GM19455 (cell line): ENCODE measurements at regions not wholly inside any gene's neighbourhood (a gene's known extent, or its start where the extent isn't known, plus 50 kb on each side); places are given as distances from the start of the nearest gene placed in this dataset.

ENCODE experiments used
- ATAC-seq: cut with Tn5 transposase; IDR thresholded peaks from one replicate; pipeline ENCODE4 v1.9.1; 2021; ENCODE audit not compliant: unreplicated experiment

GRCh38 chr18:39751161-39751560 lies 2185.6 kb upstream of the CELF4 start:
- no peak for ATAC-seq

DNA sequence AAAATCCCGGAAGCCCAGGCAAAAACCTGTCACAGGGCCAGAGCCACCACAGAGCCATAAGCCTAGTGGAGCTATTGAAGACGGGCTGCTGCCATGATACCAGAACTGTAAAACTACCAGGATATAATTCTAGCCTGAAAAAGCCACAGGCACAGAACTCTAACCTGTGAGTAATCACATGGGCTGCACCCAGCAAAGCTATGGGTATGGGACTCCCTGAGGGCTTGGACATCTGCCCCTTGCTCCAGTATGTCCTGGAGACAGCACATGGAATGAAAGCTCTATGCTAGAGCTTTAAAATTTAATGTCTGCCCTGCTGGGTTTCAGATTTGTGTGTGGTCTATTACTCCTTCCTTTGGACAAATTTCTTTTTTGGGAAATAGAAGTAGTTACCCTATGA lies 2183.6 kb upstream of the CELF4 start:
- no peak for ATAC-seq

DNA sequence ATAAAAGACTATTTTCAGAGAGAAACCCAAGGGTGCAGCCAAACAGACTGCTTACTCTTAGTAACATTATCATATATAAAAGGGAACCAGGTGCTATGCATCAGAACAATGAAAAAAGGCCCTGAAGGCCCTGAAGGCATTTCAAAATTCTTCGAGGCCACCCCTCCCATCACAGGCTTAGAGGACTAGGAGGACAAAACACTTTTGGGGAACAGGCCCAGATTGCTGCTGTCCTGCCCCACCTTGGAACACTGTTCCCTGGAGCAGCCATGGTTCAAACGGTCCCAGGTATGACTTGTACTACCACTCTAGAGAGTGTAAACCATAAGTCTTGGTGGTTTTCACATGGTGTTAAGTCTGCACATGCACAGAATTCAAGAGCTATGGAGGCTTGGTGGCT lies 2183.1 kb upstream of the CELF4 start:
- no peak for ATAC-seq

DNA sequence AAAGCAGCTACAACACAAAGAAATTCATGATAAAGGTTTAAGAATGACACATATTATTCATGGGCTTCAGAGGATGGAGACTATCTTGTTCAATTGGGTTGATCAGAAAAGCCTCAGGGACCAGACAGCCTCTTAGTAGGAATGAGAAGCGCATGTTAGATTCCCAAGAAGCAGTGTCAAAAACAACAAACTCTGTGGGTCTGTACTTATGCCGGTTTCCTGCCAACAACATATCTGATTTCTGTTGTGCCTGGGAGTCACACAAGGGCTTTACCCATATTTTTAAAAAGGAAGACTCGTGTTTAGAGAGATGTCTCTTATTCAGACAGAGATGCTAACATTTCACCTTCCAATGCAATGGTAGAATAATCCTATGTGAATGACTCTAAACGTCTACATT lies 2180.6 kb upstream of the CELF4 start:
- no peak for ATAC-seq

DNA sequence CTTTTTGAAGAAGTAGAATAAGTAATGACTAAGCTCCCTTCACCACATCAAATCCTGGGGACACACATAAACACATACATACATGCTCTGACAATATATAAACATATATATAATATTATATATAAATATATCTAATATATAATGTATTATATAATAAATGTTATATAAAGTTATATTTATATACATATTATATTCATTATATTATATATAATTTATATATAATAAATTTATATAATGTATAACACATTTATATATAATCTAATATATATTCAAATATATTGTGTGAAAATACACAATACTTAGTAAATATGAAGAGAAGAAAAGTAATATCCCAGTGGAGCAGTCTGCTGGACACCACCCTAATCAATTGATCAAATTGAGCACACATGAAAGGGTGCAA lies 2177.9 kb upstream of the CELF4 start:
- ATAC-seq = no peak

GRCh38 chr18:39741755-39742466 lies 2176.3 kb upstream of the CELF4 start:
- ATAC-seq = no peak

GRCh38 chr18:39737869-39738268 lies 2172.3 kb upstream of the CELF4 start:
- ATAC-seq = no peak

GRCh38 chr18:39732918-39733317 lies 2167.3 kb upstream of the CELF4 start:
- ATAC-seq = no peak

DNA sequence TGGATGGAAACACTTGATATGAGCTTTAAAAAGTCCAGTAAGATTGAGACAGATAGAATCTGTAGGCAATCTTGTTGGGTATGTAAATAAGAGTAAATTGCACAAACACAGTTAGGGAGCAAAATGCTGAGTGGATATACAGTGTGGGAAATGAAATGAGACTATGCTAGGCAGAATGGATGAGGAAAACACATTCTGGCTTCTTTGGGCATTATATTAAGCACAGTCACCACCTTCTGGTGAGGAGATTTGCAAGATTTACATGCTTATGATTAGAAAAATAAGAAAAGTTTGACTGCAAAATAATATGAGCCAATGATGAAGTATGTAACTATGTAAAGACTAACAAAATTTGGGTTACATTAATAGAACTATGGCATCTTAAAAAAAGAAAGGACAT lies 2165.0 kb upstream of the CELF4 start:
- no peak for ATAC-seq

GRCh38 chr18:39724652-39725051 lies 2159.1 kb upstream of the CELF4 start:
- ATAC-seq = no peak

DNA sequence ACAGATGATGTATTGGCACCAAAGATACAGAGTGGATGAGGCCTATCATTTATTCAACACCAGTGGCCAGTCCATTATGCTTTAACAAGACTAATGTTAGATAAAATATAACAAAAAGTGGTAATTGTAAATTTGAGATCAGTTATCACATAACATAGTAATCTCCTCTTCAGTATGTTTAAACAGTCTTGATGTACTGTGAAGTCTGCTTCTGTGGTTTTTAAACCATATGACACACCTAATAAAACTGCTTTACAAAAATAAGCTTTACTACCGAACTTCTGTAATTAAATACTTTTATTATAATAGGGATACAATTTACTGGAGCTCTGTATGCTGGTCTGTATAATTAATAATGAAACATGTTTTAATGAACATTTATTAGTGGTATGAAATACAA lies 2156.1 kb upstream of the CELF4 start:
- ATAC-seq = no peak

GRCh38 chr18:39713961-39714360 lies 2148.4 kb upstream of the CELF4 start:
- ATAC-seq = no peak

GRCh38 chr18:39711701-39712100 lies 2146.1 kb upstream of the CELF4 start:
- no peak for ATAC-seq

DNA sequence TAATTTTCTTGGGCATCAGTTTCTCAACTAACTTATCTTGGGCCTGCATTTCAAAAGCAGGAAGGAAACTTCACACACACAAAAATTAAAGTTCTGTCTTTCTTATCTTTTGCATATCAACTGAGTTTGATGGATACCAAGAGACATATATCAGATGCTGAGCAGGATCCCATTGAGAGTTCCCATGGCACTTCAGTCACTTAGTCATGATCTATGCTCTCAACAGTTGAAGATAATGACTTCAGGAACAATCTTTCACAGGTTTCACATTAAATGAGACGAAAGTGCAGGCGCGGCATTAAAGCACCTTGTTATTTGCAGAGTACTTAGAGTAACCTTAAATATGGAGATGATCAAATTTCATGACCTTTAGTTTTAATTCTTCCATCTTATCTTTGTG lies 2139.8 kb upstream of the CELF4 start:
- ATAC-seq = no peak

DNA sequence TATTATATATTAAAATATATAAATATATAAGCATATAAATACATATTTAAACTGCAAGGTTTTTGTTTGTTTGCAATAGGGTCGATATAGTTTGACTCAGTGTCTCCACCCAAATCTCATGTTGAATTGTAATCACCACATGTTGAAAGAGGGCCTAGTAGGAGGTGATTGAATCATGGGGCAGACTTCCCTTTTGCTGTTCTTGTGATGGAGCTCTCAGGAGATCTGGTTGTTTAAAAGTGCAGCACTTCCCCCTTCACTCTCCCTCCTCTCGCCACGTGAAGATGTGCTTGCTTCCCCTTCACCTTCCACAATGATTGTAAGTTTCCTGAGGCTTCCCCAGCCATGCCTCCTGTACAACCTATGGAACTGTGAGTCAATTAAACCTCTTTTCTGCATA lies 2137.3 kb upstream of the CELF4 start:
- no peak for ATAC-seq

- ATAC-seq = no peak
Measured at GRCh38 chr18:39701839-39702238, 2136.2 kb upstream of the CELF4 start.

DNA sequence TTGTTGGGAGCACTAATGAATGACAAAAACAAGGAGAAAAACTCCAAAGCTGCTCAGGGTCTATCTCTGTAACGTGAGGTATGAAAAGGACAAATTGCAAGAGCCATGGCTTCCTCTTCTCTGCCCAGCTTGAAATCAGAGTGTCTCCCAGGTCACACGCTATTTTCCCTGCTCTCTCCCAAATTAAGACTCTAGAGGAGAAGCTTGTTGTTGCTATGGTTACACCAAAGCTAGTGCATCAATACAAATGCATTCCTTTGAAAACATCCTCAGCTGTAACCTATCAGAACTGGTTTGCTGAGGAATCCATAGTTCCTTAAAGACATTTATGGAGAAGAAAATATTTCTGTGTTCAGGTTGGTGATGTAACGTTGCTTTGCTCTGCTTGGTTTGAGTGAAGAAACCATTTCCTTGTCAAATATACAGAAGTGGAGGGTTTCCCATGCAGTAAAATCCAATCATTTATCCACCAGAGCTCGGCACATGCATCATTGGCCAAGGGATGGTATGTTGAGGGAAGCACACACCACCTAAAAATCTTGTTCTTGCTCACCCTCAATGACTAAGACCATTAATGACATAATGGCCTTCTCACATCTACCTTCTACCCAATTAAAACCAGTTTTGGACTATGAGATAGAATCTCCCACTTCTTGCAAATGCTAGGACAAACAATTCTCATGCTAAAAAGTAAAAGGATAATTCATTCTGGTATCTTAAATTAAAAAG lies 2135.6 kb upstream of the CELF4 start:
- ATAC-seq = no peak

- no peak for ATAC-seq
Measured at GRCh38 chr18:39699340-39699964, 2133.9 kb upstream of the CELF4 start.

GRCh38 chr18:39698436-39698835 lies 2132.8 kb upstream of the CELF4 start:
- ATAC-seq = no peak

DNA sequence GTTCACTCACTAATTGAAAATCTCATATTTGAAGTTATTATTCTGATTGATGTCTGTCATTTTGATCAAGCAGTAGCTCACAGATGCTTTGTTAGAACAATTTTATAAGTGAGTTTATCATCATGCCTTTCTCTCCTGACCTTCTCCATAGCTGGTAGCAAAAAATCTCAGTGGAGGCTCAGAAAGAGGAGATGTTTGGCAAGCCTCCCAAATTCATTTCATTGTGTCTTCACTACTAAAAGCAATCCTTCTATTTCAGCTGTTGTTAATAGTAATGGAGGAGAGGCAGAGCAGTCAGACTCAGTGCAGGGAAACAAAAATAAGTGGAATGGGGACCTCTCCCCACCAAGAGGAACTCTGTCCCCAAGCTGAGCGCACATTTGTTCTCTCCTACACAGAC lies 2127.8 kb upstream of the CELF4 start:
- no peak for ATAC-seq

- no peak for ATAC-seq
Measured at GRCh38 chr18:39692367-39693015, 2126.9 kb upstream of the CELF4 start.
